HepG2 (cell line): ENCODE measurements at regions not wholly inside any gene's neighbourhood (a gene's known extent, or its start where the extent isn't known, plus 50 kb on each side); places are given as distances from the start of the nearest gene placed in this dataset.

Source experiments
- ATAC-seq: fragments of 200-7000 bp; cut with Tn5 transposase; 3 replicates; pipeline ENCODE4 v1.9.1; 2020; ENCODE audit warnings: mild to moderate bottlenecking, moderate library complexity
- BruUV-seq: library from RNA; stranded (reverse); fragments of 400-500 nt; replicated peaks from 2 replicates; lab custom pipeline; 2021; lab: Mats Ljungman, UMichigan
- CTCF ChIA-PET: fragments of 300-600 bp; formaldehyde crosslinking; extraction: SDS; loops from one replicate; lab custom pipeline; 2021; ENCODE audit warnings: low total read pairs, inconsistent platforms, low intra/inter-chr PET ratio; lab: Yijun Ruan, JAX
- POLR2A ChIA-PET: fragments of 350-600 bp; sonication (Branson Sonifier 250); formaldehyde crosslinking; loops from one replicate; lab custom pipeline; 2020; ENCODE audit warnings: antibody characterized with exemption, inconsistent platforms; lab: Yijun Ruan, JAX
- DNase-seq: peaks from one replicate; pipeline ENCODE4 v3.0.0-alpha.2; 2015; ENCODE audit warnings: low spot score
- FAIRE-seq: peaks from 3 replicates; lab custom pipeline; 2011; peaks lifted over from hg19 to GRCh38; lab: Jason Lieb, UNC
- H2AFZ ChIP-seq: one replicate; pipeline ENCODE4 v1.6.1; 2011; ENCODE audit warnings: low read length, inconsistent platforms
- H3K27ac ChIP-seq: fragments of 300-600 bp; 3 replicates; pipeline ENCODE4 v1.8.0; 2011; ENCODE audit warnings: mixed run types, mild to moderate bottlenecking, mixed read lengths, low read length, inconsistent platforms; ENCODE audit not compliant: insufficient read depth; ENCODE audit errors: extremely low read length
- H3K27me3 ChIP-seq, 2 experiments: fragments of 200-600 bp in 1 of 2; 2 replicates in 1 of 2; 3 replicates in 1 of 2; pipeline versions ENCODE4 v1.6.0 to v1.8.0; 2011; ENCODE audit warnings: low read length in 2 of 2, mild to moderate bottlenecking in 2 of 2, moderate library complexity in 2 of 2, inconsistent platforms in 1 of 2; ENCODE audit not compliant: insufficient read depth in 2 of 2, control insufficient read depth in 1 of 2
- H3K36me3 ChIP-seq, 2 experiments: fragments of 200-600 bp in 1 of 2; replicated peaks in 1 of 2; 2 replicates in 1 of 2; 3 replicates in 1 of 2; pipeline versions ENCODE4 v1.5.1 to v1.8.0; 2011; ENCODE audit warnings: low read length in 2 of 2, inconsistent platforms in 1 of 2; ENCODE audit not compliant: insufficient read depth in 2 of 2, control insufficient read depth in 1 of 2
- H3K4me1 ChIP-seq: 2 replicates; pipeline ENCODE4 v1.5.1; 2012; ENCODE audit warnings: low read length, inconsistent platforms; ENCODE audit not compliant: insufficient read depth
- H3K4me2 ChIP-seq: 2 replicates; pipeline ENCODE4 v1.6.0; 2011; ENCODE audit warnings: low read depth, low read length, inconsistent platforms
- H3K4me3 ChIP-seq, 3 experiments: fragments of 200-600 bp in 1 of 3; sonication (generic), shearing (Covaris generic) in 1 of 3; replicated peaks in 1 of 3; 2 replicates each; pipeline ENCODE4 v1.5.1; 2011 to 2016; ENCODE audit warnings: low read length in 3 of 3, inconsistent platforms in 2 of 3, low read depth in 2 of 3, mild to moderate bottlenecking in 2 of 3, control low read depth in 1 of 3, mixed read lengths in 1 of 3; ENCODE audit not compliant: insufficient read depth in 1 of 3
- H3K79me2 ChIP-seq: one replicate; pipeline ENCODE4 v1.6.1; 2011; ENCODE audit warnings: low read length, inconsistent platforms; ENCODE audit not compliant: insufficient read depth
- H3K9ac ChIP-seq: 2 replicates; pipeline ENCODE4 v1.6.0; 2011; ENCODE audit warnings: mild to moderate bottlenecking, low read depth, low read length, inconsistent platforms; ENCODE audit not compliant: insufficient read depth
- H3K9me3 ChIP-seq: 2 replicates; pipeline ENCODE4 v1.5.1; 2012; ENCODE audit warnings: mild to moderate bottlenecking, low read length
- H4K20me1 ChIP-seq: 2 replicates; pipeline ENCODE4 v1.6.0; 2011; ENCODE audit warnings: inconsistent platforms, mild to moderate bottlenecking, low read length, moderate library complexity; ENCODE audit not compliant: insufficient read depth
- ARID4A ChIP-seq: sonication (generic); formaldehyde crosslinking; IDR thresholded peaks from 2 replicates; pipeline ENCODE4 v1.5.0; 2020; ENCODE audit warnings: mild to moderate bottlenecking, missing genetic modification reagents, borderline replicate concordance
- CCAR2 ChIP-seq: fragments of 200-400 bp; formaldehyde crosslinking; optimal IDR thresholded peaks from 2 replicates; pipeline ENCODE3; 2018; ENCODE audit warnings: low read depth, mild to moderate bottlenecking, low read length, moderate library complexity
- CTCF ChIP-seq: sonication (generic); formaldehyde crosslinking; IDR thresholded peaks from 2 replicates; pipeline ENCODE4 v1.5.0; 2020; ENCODE audit warnings: mild to moderate bottlenecking, missing genetic modification reagents, moderate library complexity
- GPN1 ChIP-seq: sonication (generic); formaldehyde crosslinking; IDR thresholded peaks from 2 replicates; pipeline ENCODE4 v1.5.1; 2020; ENCODE audit warnings: missing genetic modification reagents, borderline replicate concordance
- MTA1 ChIP-seq: sonication (generic); formaldehyde crosslinking; IDR thresholded peaks from 2 replicates; pipeline ENCODE4 v1.4.0; 2020; ENCODE audit warnings: missing genetic modification reagents, mild to moderate bottlenecking, borderline replicate concordance
- NAIF1 ChIP-seq: sonication (generic); formaldehyde crosslinking; IDR thresholded peaks from 2 replicates; pipeline ENCODE4 v1.5.0; 2020; ENCODE audit warnings: mild to moderate bottlenecking, missing genetic modification reagents, borderline replicate concordance
- POLR2AphosphoS5 ChIP-seq: IDR thresholded peaks from 2 replicates; pipeline ENCODE4 v1.6.1; 2012; ENCODE audit warnings: low read depth, low read length
- ZBTB4 ChIP-seq: sonication (generic); formaldehyde crosslinking; IDR thresholded peaks from 2 replicates; pipeline ENCODE4 v1.4.0; 2020; ENCODE audit warnings: missing genetic modification reagents, mild to moderate bottlenecking, borderline replicate concordance
- ZNF260 ChIP-seq: sonication (generic); formaldehyde crosslinking; IDR thresholded peaks from 2 replicates; pipeline ENCODE4 v1.4.0; 2020; ENCODE audit warnings: missing genetic modification reagents, low read depth, mild to moderate bottlenecking, borderline replicate concordance
- ZNF276 ChIP-seq: sonication (generic); formaldehyde crosslinking; IDR thresholded peaks from 2 replicates; pipeline ENCODE4 v1.4.0; 2020; ENCODE audit warnings: mild to moderate bottlenecking, low read depth, missing genetic modification reagents
- ZNF512 ChIP-seq: sonication (generic); formaldehyde crosslinking; IDR thresholded peaks from 2 replicates; pipeline ENCODE4 v1.4.0; 2020; ENCODE audit warnings: mild to moderate bottlenecking, missing genetic modification reagents
- WGBS: methylation state at CpG from one replicate; pipeline ENCODE4 v1.1.6; 2017; ENCODE audit warnings: low lambda C conversion rate; 5-methylcytosine and 5-hydroxymethylcytosine counted together
- in situ Hi-C: cut with HindIII; loops from 2 replicates; pipeline ENCODE4 v1.10.0; 2017; ENCODE audit warnings: low pct_unique_long_range_greater_than_20kb; ENCODE audit not compliant: extremely low pct_ligation_motif_present
- intact Hi-C: fragments of 100-400 bp; cut with micrococcal nuclease; formaldehyde crosslinking; loops from one replicate; pipeline ENCODE4 v1.10.0; 2022; ENCODE audit not compliant: unreplicated experiment

- ChIA-PET POLR2A (no interaction called here), CTCF (no interaction called here)
- BruUV-seq, result no TSS peak
- Histone ChIP-seq H3K36me3 (no peaks in the 10 kb centered on the region), H3K27ac (no peak overlapping the region), H3K9me3 (no peaks in the 10 kb centered on the region), H3K27me3 (no peaks in the 10 kb centered on the region), H3K4me2 (no peak overlapping the region), H3K4me3 (no peak overlapping the region; a peak in 1 of 6 replicates), H3K9ac (no peak overlapping the region), H3K4me1 (0 out of 2 replicates have a peak, but pooled peaks cover 11% of the 10 kb centered on the region), H2AFZ (no peak overlapping the region), H3K79me2 (no peaks in the 10 kb centered on the region), H4K20me1 (no peaks in the 10 kb centered on the region)
- no peak for ATAC-seq
- FAIRE-seq, result no peak
- no peak for DNase-seq
- in situ Hi-C loops, result no loop called here
- 76% methylated on average over 3 of the region's 3 CpGs for WGBS
- intact Hi-C loops, result no loop called here
- TF ChIP-seq POLR2AphosphoS5 (no peak), ZNF276 (CRISPR knock-in tag) (no peak), CCAR2 (no peak), CTCF (CRISPR knock-in tag) (no peak), NAIF1 (CRISPR knock-in tag) (no peak), ZNF260 (CRISPR knock-in tag) (no peak), MTA1 (no peak), ZBTB4 (no peak), GPN1 (CRISPR knock-in tag) (no peak), ZNF512 (CRISPR knock-in tag) (no peak), ARID4A (no peak)
These were observed 60.6 kb upstream of the PAGE5 start for GRCh38 chrX:55159551-55159950.
